ENCODE measurements at regions not wholly inside any gene's neighbourhood (a gene's known extent, or its start where the extent isn't known, plus 50 kb on each side); places are given as distances from the start of the nearest gene placed in this dataset.
A peak's percentile ranks its signal among the peaks of the same experiment; 100 is the strongest.
"Not testable (repeated sequence)": the region's sequence is repeated elsewhere in the genome, so short reads cannot be mapped to it uniquely, and the experiment has no call there.

GRCh38 chr20:41784209-41784958 is 166.2 kb upstream of the CHD6 start:
- DNase-seq (ENCODE audit: low spot score): no peak

GRCh38 chr20:41783423-41784208 is 165.4 kb upstream of the CHD6 start:
- no peak for DNase-seq (ENCODE audit: low spot score)

GRCh38 chr20:41782730-41783406 is 164.7 kb upstream of the CHD6 start:
- DNase-seq (ENCODE audit: low spot score): no peak

GRCh38 chr20:41782255-41782654 is 164.1 kb upstream of the CHD6 start:
- no peak for DNase-seq (ENCODE audit: low spot score)

DNA sequence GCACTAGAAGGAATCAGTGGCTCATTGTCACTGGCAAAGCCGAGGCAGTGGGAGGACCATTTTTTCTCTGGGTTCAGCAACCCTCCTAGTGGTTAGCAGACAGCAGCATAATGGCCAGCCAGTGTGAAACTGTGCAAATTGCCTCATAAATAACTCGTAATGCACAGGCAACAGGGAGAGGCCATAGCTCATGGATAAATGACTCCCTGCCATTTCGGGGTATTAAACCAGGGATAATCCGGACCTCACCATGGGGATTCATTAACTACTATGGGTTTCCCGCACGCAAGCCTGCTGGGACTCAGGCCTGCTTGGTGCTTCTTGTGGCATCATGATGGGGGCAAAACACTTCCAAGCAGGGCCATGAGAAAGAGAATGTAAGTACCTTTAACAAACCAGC is 158.2 kb upstream of the CHD6 start:
- no peak for DNase-seq (ENCODE audit: low spot score)

GRCh38 chr20:41774291-41774690 is 156.1 kb upstream of the CHD6 start:
- DNase-seq (ENCODE audit: low spot score): no peak

GRCh38 chr20:41770965-41771364 is 152.8 kb upstream of the CHD6 start:
- DNase-seq (ENCODE audit: low spot score): no peak

GRCh38 chr20:41770427-41770826 is 152.2 kb upstream of the CHD6 start:
- no peak for DNase-seq (ENCODE audit: low spot score)

GRCh38 chr20:41769592-41770018 is 151.4 kb upstream of the CHD6 start:
- DNase-seq (ENCODE audit: low spot score): no peak

DNA sequence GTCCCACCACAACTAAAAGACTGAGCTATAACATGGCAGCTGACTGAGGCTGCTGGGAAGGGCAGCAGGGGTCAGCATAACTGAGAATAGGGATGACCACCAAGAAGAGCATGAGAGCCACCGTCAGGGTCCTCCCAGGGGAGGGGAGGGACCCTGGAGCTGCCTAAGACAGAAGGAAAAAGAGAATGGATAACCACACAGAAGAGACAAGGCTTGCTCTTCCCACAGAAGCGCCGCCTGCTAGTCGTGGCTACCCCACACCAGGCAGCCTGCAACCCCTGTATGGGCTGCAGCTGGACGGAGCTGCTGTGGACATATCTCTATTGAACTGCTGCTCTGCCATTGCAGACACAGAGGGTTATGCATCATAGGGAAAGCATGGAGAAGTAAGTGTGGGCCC is 132.0 kb upstream of the CHD6 start:
- no peak for DNase-seq (ENCODE audit: low spot score)

- no peak for DNase-seq (ENCODE audit: low spot score)
Observed at GRCh38 chr20:41748756-41749582, 130.8 kb upstream of the CHD6 start.

DNA sequence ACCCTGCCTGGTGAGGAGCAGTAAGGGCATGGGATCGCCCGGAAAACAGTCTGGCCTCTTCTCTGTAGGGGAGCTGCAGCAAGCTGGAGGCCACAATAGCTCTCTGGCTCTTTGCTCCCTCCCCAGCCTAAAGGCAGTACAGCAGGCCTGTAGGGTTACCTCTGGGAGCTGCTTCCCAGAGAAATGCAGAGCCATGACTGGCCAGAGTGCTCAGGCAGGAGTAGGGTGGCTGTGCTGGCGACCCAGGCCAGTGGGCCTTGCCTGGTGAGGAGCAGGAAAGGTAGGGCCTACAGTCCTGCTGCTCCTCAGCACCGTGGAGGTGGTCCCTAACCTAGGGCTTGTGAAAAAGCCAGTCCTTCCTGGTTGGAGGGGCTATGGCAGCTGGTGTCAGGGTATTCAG is 129.9 kb upstream of the CHD6 start:
- DNase-seq (ENCODE audit: low spot score): no peak

- no peak for DNase-seq (ENCODE audit: low spot score)
Observed at GRCh38 chr20:41747226-41747625, 129.0 kb upstream of the CHD6 start.

DNA sequence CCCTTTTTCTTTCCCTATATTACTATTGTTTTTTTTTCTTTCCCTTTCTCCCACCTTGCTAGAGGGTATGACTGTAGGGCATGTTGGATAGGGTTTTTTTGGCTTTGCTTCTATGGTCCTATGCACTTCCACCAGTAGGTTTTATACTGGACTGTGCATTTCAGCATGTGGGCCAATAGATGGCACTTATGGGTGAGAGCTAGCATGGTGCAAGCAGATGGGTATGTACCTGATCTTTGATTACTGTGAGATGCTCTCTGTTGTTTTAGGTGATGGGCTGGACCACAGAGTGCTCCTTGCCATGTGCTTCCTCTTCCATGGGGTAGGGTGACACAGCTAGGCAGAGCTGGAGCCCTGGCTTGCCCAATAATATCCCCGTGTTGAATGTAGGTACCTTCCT is 128.5 kb upstream of the CHD6 start:
- DNase-seq (ENCODE audit: low spot score): no peak

DNA sequence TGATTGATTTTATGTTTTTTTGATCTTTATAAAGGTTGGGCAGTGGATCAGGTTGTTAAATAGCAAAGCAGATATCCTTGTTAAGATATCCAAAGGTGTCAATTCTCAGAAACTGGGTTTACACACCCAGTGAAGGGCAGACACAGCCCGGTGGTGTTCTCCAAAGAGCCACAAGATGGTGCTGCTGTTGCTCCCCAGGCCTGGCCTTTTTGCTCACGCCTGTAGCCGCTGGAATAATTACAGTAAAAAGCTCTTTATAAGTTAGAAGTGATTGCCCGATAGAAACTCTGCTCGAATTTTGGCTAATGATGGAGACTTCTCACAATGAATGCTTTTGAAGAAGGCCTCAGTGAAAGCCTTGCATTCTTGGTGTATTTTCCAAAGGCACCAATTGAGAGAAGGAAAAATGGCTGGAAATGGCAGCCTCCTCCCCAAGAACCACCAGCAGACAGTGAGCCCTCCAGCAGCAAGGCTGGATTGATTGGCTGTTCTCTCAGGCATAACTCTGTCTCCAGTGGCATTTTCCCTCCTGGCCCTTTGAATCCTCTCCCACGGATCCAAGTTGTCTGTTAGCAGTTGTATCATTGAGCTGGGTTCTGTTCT is 120.5 kb upstream of the CHD6 start:
- DNase-seq (ENCODE audit: low spot score): peak; percentile 56

- no peak for DNase-seq (ENCODE audit: low spot score)
Observed at GRCh38 chr20:41735949-41736348, 117.8 kb upstream of the CHD6 start.

- DNase-seq (ENCODE audit: low spot score): peak; percentile 64
Observed at GRCh38 chr20:41734506-41734945, 116.3 kb upstream of the CHD6 start.

- DNase-seq (ENCODE audit: low spot score): no peak
Observed at GRCh38 chr20:41733151-41733550, 115.0 kb upstream of the CHD6 start.

DNA sequence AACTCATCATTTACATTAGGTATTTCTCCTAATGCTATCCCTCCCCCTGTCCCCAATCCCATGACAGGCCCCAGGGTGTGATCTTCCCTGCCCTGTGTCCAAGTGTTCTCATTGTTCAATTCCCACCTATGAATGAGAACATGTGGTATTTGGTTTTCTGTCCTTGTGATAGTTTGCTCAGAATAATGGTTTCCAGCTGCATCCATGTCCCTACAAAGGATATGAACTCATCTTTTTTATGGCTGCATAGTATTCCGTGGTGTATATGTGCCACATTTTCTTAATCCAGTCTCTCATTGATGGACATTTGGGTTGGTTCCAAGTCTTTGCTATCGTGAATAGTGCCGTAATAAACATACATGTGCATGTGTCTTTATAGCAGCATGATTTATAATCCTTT is 113.0 kb upstream of the CHD6 start:
- DNase-seq (ENCODE audit: low spot score): not testable (repeated sequence)

DNA sequence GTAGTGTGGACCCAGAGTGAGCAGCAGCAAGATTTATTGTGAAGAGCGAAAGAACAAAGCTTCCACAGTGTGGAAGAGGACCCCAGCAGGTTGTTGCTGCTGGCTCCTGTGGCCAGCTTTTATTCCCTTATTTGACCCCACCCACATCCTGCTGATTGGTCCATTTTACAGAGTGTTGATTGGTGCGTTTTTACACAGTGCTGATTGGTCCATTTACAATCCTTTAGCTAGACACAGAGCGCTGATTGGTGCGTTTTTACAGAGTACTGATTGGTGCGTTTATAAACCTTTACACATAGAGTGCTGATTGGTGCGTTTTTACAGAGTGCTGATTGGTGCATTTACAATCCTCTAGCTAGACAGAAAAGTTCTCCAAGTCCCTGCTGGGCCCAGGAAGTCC is 109.5 kb upstream of the CHD6 start:
- DNase-seq (ENCODE audit: low spot score): not testable (repeated sequence)

DNA sequence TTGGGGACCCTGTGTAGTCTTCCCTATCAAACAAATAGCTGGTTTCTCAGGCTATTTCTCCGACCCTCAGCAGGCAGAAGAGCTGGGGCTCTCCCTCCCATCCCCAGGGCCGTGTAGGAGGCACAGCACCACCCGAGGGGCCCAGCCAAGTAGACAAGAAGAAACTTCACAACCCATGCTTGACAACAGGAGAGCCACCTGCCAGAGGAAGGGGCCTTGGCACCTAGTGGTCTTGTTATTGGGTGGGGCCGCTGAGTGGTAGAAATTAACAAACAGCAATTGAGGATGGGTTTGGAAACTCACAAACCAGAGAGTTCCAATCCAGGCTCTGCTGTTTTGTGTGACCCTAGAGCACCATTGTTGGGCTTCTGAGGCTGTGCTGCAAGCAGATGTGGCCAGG is 108.5 kb upstream of the CHD6 start:
- no peak for DNase-seq (ENCODE audit: low spot score)
